Lower leg skin (tissue), 4 donors: ENCODE measurements at regions not wholly inside any gene's neighbourhood (a gene's known extent, or its start where the extent isn't known, plus 50 kb on each side); places are given as distances from the start of the nearest gene placed in this dataset.

ENCODE experiments used
- DNase-seq, 2 donors: peaks; one replicate each; pipeline ENCODE4 v3.0.0-alpha.2; 2019; ENCODE audit warnings: low spot score in 2 of 2
- H3K4me3 ChIP-seq: fragments of 200-600 bp; sonication (generic); 2 replicates; pipeline ENCODE4 v1.5.1; 2017; ENCODE audit warnings: mild to moderate bottlenecking, low read depth; ENCODE audit not compliant: poor library complexity, severe bottlenecking
- POLR2A ChIP-seq, 2 donors: fragments of 450-650 bp; IDR thresholded peaks; one replicate each; pipeline ENCODE4 v1.6.1; 2016 to 2017; ENCODE audit warnings: antibody characterized with exemption in 2 of 2, mild to moderate bottlenecking in 1 of 2, moderate library complexity in 1 of 2
- WGBS, 2 donors: methylation state at CpG; one replicate each; pipeline ENCODE4 v1.1.5; 2018; 5-methylcytosine and 5-hydroxymethylcytosine counted together
- intact Hi-C: fragments of 100-400 bp; cut with DNase I; formaldehyde crosslinking; loops from one replicate; pipeline ENCODE4 v1.15.0; 2023; ENCODE audit warnings: low total_unique reads
- TF ChIP-seq, protein P1 (sequence below), 3 donors: fragments of 450-650 bp; IDR thresholded peaks; one replicate each; pipeline ENCODE4 v1.5.1; 2016; ENCODE audit warnings: antibody characterized with exemption in 3 of 3, mild to moderate bottlenecking in 3 of 3, moderate library complexity in 2 of 3

DNA sequence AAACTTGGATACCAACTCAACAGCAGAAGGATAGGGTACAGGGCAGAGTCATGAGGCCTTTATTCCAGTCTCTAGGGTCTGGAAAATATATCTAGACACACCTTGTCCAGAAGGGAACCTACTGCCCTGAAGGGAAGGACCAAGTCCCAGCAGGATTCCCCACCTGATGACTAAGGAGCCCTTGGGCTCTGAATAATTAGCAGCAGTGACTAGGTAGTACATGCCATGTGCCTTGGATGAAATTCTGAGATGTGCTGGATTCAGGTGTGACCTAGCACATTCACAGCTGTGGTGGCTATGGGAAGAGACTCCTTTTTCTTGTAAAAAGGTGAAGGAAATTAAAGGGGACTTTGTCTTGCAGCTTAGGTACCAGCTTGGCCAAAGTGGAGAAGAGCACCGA, 364.3 kb upstream of the PTCHD4 start:
- 100% methylated on average over 1 of the region's 1 CpG for WGBS, 2 donors
- intact Hi-C loops, result no loop called here
- no peak for DNase-seq
- TF ChIP-seq POLR2A (IDR thresholded peaks at IDR 0.05), result no peak
- TF ChIP-seq, protein P1, sequence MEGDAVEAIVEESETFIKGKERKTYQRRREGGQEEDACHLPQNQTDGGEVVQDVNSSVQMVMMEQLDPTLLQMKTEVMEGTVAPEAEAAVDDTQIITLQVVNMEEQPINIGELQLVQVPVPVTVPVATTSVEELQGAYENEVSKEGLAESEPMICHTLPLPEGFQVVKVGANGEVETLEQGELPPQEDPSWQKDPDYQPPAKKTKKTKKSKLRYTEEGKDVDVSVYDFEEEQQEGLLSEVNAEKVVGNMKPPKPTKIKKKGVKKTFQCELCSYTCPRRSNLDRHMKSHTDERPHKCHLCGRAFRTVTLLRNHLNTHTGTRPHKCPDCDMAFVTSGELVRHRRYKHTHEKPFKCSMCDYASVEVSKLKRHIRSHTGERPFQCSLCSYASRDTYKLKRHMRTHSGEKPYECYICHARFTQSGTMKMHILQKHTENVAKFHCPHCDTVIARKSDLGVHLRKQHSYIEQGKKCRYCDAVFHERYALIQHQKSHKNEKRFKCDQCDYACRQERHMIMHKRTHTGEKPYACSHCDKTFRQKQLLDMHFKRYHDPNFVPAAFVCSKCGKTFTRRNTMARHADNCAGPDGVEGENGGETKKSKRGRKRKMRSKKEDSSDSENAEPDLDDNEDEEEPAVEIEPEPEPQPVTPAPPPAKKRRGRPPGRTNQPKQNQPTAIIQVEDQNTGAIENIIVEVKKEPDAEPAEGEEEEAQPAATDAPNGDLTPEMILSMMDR (IDR thresholded peaks at IDR 0.05), result no peak
- H3K4me3 ChIP-seq, result no peak overlapping the region

DNA sequence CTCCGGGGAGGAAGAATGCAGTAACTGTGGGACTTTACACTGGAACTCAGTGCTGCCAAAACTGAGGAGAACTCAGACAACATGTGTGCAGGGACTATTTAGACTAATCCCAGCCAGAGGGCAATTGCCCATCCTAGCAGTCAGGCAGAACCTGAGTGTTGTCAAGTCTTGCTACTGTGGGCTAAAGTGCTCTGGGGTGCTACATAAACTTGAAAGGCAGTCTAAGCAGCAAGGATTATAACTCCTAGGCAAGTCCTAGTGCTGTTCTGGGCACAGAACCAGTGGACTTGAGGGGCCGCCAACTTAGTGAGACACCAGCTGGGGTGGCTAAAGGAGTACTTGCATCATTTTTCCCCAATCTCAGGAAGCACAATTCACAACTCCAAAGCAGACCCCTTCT, 363.8 kb upstream of the PTCHD4 start:
- H3K4me3 ChIP-seq, result no peak overlapping the region
- 58 to 61% methylated on average over 2 of the region's 2 CpGs for WGBS, 2 donors
- DNase-seq, result no peak
- intact Hi-C loops, result loop anchor here (5.0 kb wide), 1 partner anchor 1548 kb away; no protein-coding TSS in a partner anchor
- TF ChIP-seq, protein P1 (IDR thresholded peaks at IDR 0.05), result no peak
- TF ChIP-seq POLR2A (IDR thresholded peaks at IDR 0.05), result no peak

DNA sequence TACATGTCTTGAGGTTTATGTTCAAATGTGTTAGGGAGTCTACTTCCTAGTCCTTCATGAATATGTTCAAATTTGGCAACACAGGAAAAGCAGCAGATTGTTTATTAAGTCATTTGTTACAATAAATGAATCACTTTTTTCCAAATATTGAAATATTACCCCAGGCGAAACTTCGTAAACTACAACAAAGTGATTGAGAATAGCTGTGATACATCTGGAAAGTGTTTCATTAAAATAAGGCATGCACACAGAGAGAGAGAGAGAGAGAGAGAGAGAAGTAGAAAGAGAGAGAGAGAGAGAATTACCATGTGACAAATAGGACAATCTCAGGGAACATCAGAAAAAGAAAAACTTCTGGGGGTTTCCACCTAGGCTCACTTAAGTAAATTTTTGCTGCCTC, 363.1 kb upstream of the PTCHD4 start:
- 35 to 38% methylated on average over 2 of the region's 2 CpGs for WGBS, 2 donors
- TF ChIP-seq, protein P1 (IDR thresholded peaks at IDR 0.05), result no peak
- TF ChIP-seq POLR2A (IDR thresholded peaks at IDR 0.05), result no peak
- H3K4me3 ChIP-seq, result no peak overlapping the region
- intact Hi-C loops, result loop anchor here (5.0 kb wide), 1 partner anchor 1547 kb away; no protein-coding TSS in a partner anchor
- DNase-seq, result no peak

DNA sequence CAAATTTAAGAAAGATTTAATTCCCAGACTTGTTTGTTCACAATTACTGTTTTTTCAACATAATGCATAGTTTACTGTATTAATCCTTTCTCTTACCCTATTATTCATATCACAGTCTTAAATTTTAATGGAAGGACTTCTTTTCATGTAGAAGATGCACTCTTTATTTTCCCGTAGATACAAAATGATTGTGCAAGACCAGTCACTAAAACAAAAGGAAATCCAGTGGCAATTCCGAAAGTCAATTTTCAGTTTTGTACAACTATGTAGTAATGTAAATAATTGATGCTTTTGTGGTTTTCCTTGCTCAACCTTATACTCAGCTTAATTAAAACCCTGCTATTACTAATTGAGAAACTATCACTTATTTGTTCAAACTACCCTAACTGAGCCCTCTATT, 361.5 kb upstream of the PTCHD4 start:
- DNase-seq, result no peak
- 76 to 89% methylated on average over 2 of the region's 2 CpGs for WGBS, 2 donors
- intact Hi-C loops, result loop anchor here (5.0 kb wide), 1 partner anchor 1545 kb away; no protein-coding TSS in a partner anchor
- TF ChIP-seq, protein P1 (IDR thresholded peaks at IDR 0.05), result no peak
- TF ChIP-seq POLR2A (IDR thresholded peaks at IDR 0.05), result no peak
- H3K4me3 ChIP-seq, result no peak overlapping the region

DNA sequence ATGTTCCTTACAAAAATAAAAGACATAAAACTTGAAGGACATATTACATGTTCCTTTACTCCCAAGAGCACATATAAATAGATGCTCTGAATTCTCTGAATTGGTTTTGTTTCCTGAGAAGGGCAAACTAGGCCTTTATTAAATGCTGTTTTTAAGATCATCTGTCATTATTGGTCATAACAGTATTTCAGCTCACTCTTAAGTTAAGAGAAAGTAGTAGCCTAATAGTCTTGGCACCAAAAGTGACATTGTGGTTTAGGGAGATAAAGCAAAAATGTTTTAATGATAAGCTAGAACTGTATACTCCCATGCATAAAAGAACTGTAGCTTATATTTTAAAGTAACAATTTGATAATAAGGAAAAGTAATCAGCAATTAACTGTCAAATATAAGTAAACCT, 361.1 kb upstream of the PTCHD4 start:
- TF ChIP-seq, protein P1 (IDR thresholded peaks at IDR 0.05), result no peak
- TF ChIP-seq POLR2A (IDR thresholded peaks at IDR 0.05), result no peak
- intact Hi-C loops, result loop anchor here (5.0 kb wide), 1 partner anchor 1545 kb away; no protein-coding TSS in a partner anchor
- no peak overlapping the region for H3K4me3 ChIP-seq
- DNase-seq, result no peak

DNA sequence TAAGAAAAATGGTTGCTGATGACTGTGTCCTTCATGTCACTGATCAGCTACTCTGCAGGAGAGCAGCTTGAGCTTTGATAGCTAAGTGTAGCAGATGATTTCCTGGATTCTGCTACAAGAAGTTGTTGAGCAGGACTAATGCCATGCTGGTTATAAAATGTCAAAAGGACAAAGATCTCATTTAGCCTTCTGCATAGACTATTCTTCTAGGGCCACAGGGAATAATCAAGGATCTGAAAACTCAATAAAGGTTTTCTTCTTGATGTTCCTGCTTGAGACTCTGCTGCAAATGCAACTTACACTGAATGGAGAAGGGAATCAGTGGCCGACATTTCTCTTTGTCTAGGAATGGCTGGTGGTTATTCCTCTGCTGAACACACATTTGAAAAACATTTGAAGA, 360.3 kb upstream of the PTCHD4 start:
- intact Hi-C loops, result loop anchor here (5.0 kb wide), 1 partner anchor 1544 kb away; no protein-coding TSS in a partner anchor
- H3K4me3 ChIP-seq, result no peak overlapping the region
- no peak for TF ChIP-seq POLR2A (IDR thresholded peaks at IDR 0.05)
- TF ChIP-seq, protein P1 (IDR thresholded peaks at IDR 0.05), result no peak
- DNase-seq, result no peak
- 74 to 88% methylated on average over 1 of the region's 1 CpG for WGBS, 2 donors
